ENCODE measurements at regions not wholly inside any gene's neighbourhood (a gene's known extent, or its start where the extent isn't known, plus 50 kb on each side); places are given as distances from the start of the nearest gene placed in this dataset.

DNA sequence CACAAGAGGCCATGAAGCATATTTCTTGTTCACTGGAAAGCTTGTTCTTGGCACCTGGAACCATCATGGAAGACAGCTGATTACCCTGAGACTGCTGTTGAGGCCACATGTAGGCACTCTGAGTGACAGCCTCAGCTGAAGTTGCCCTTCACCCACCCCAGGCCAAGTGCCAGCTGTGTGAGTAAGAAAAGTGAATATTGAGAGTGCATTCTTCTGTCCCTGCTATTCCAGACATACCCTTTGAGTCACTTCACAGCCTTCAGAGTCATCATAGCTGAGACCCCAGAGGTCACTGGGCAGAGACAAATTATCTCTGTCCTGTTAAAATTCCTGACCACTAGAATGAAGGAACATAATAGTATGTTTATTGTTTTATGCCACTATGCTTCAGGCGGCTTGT, 79.6 kb downstream of the NFKBIZ start:
- TF ChIP-seq, protein P1, sequence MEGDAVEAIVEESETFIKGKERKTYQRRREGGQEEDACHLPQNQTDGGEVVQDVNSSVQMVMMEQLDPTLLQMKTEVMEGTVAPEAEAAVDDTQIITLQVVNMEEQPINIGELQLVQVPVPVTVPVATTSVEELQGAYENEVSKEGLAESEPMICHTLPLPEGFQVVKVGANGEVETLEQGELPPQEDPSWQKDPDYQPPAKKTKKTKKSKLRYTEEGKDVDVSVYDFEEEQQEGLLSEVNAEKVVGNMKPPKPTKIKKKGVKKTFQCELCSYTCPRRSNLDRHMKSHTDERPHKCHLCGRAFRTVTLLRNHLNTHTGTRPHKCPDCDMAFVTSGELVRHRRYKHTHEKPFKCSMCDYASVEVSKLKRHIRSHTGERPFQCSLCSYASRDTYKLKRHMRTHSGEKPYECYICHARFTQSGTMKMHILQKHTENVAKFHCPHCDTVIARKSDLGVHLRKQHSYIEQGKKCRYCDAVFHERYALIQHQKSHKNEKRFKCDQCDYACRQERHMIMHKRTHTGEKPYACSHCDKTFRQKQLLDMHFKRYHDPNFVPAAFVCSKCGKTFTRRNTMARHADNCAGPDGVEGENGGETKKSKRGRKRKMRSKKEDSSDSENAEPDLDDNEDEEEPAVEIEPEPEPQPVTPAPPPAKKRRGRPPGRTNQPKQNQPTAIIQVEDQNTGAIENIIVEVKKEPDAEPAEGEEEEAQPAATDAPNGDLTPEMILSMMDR (IDR thresholded peaks at IDR 0.05; ENCODE audit: borderline replicate concordance, extremely low read depth, low read length, poor library complexity, severe bottlenecking) = no peak
- no peak for TF ChIP-seq EZH2 (IDR thresholded peaks at IDR 0.05; ENCODE audit: borderline replicate concordance, low read depth, low read length, severe bottlenecking)

All from DND-41 (cell line).